Stomach smooth muscle (tissue), 2 donors: ENCODE measurements at regions not wholly inside any gene's neighbourhood (a gene's known extent, or its start where the extent isn't known, plus 50 kb on each side); places are given as distances from the start of the nearest gene placed in this dataset.

Source experiments
- H3K27ac ChIP-seq: one replicate; pipeline ENCODE4 v1.7.0; 2013; ENCODE audit warnings: mild to moderate bottlenecking, low read length, inconsistent platforms
- H3K27me3 ChIP-seq, 2 donors: one replicate each; pipeline ENCODE4 v1.7.0; 2013; ENCODE audit warnings: low read length in 2 of 2; ENCODE audit not compliant: insufficient read depth in 2 of 2, control insufficient read depth in 1 of 2
- H3K36me3 ChIP-seq, 2 donors: one replicate each; pipeline ENCODE4 v1.7.0; 2013; ENCODE audit warnings: low read length in 2 of 2; ENCODE audit not compliant: control insufficient read depth in 2 of 2, insufficient read depth in 2 of 2
- H3K4me1 ChIP-seq: one replicate; pipeline ENCODE4 v1.7.0; 2013; ENCODE audit warnings: low read length; ENCODE audit not compliant: control insufficient read depth, insufficient read depth
- H3K4me3 ChIP-seq, 2 donors: one replicate each; pipeline ENCODE4 v1.7.0; 2013; ENCODE audit warnings: low read length in 2 of 2
- H3K9ac ChIP-seq, 2 donors: one replicate each; pipeline ENCODE4 v1.7.0; 2013; ENCODE audit warnings: low read length in 2 of 2, mild to moderate bottlenecking in 1 of 2
- H3K9me3 ChIP-seq, 2 donors: one replicate each; pipeline ENCODE4 v1.7.0; 2013; ENCODE audit warnings: low read length in 2 of 2; ENCODE audit not compliant: control insufficient read depth in 2 of 2
- donor health status: healthy.
- donor health status: Pancreatic carcinoma.

DNA sequence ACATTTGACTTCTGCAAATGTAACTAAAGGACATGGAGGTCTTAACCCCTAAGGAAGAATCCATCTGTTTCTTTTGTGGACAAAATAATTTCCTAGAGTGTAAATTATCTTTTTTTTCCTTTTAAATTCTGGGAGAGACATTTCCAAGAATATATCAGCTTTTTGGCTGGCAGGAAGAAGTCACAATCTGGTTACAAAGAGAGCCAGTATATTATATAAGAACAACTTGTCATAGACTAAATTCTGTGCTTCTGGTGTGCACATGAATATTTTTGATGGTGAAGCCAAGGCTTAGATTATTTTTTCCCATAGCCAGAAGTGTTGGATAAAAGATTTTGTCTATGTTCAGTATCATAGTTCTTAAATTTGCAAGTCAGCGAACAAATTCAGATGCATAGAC, 500.6 kb downstream of the XIRP2 start:
- no peak overlapping the region for H3K4me3 ChIP-seq
- H3K27ac ChIP-seq, result no peak overlapping the region
- no peak overlapping the region for H3K9ac ChIP-seq
- H3K9me3 ChIP-seq, result no peaks in the 10 kb centered on the region
- no peaks in the 10 kb centered on the region for H3K36me3 ChIP-seq
- no peaks in the 10 kb centered on the region for H3K27me3 ChIP-seq
- H3K4me1 ChIP-seq, result no peaks in the 10 kb centered on the region

DNA sequence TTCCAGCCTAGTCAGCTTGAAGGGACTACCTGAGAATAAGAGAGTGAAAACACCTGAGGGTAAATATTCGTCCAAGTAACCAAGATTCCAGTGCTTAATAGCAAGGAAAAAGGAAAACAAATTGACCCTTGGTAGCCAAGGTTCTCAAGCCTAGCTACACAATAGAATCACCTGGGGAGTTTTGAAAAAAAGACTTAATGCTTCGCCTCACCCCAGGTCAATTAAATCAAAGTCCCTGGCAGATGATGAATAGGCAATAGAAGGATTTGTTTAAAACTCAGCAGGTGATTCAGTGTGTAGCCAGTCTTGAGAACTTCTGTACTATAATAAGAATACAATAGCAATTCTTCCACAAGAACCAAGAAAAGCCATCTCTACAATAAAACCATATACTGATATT, 500.2 kb downstream of the XIRP2 start:
- no peaks in the 10 kb centered on the region for H3K9me3 ChIP-seq

DNA sequence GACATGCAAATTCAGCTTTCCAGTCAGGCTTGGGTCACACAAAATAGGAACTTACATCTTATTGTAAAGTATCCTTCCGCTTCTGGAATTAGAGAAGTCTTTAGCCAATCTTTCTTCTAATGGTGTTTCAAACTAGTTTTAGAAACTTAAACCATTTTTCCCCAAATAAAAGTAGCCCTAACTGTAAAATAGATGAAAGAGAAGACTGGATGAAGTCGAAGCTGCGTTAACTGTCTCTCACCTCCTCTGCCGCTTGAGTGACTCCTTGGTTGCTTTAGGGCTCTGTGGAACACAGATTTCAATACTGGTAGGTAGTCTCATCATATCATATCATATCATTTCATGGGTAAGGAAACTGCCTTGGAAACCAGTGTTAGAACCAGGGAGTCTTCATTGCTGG, 498.4 kb downstream of the XIRP2 start:
- Histone ChIP-seq H3K9me3 (peaks cover 0 to 2% of the 10 kb centered on the region in 2 donors), H3K4me1 (no peaks in the 10 kb centered on the region), H3K27me3 (no peaks in the 10 kb centered on the region), H3K4me3 (no peak overlapping the region), H3K36me3 (no peaks in the 10 kb centered on the region), H3K9ac (no peak overlapping the region), H3K27ac (no peak overlapping the region)

More for the DNA sequence above, 500.2 kb downstream of the XIRP2 start:
- no peak overlapping the region for H3K9ac ChIP-seq
- no peaks in the 10 kb centered on the region for H3K36me3 ChIP-seq
- H3K4me1 ChIP-seq, result no peaks in the 10 kb centered on the region
- H3K27me3 ChIP-seq, result no peaks in the 10 kb centered on the region
- H3K27ac ChIP-seq, result no peak overlapping the region
- H3K4me3 ChIP-seq, result no peak overlapping the region

- Histone ChIP-seq H3K4me1 (no peaks in the 10 kb centered on the region), H3K36me3 (no peaks in the 10 kb centered on the region), H3K27ac (no peak overlapping the region), H3K9ac (no peak overlapping the region), H3K27me3 (no peaks in the 10 kb centered on the region), H3K9me3 (peaks cover 0 to 2% of the 10 kb centered on the region in 2 donors), H3K4me3 (no peak overlapping the region)
These were observed 495.4 kb downstream of the XIRP2 start for GRCh38 chr2:167383610-167384194.

DNA sequence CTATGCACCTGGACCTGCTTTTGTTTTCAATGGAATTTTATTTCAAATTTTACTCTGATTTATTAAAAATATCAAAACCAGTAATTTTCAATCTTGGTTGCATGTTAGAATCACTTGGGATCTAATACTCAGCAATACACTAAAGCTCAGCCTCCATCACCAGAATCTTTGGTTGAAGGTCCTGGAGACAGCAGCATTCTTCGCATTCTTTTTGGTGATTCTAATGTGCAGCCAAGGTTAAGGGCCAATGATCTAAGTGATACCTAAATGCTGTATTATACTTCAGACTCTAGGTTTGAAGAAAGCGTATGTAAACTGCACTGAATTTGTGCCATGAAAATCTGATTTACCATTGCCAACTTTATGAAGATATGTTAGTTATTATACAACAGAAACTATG, 493.1 kb downstream of the XIRP2 start:
- Histone ChIP-seq H3K36me3 (no peaks in the 10 kb centered on the region), H3K27ac (no peak overlapping the region), H3K9ac (no peak overlapping the region), H3K9me3 (peaks cover 0 to 2% of the 10 kb centered on the region in 2 donors), H3K4me3 (no peak overlapping the region), H3K4me1 (no peaks in the 10 kb centered on the region), H3K27me3 (no peaks in the 10 kb centered on the region)

DNA sequence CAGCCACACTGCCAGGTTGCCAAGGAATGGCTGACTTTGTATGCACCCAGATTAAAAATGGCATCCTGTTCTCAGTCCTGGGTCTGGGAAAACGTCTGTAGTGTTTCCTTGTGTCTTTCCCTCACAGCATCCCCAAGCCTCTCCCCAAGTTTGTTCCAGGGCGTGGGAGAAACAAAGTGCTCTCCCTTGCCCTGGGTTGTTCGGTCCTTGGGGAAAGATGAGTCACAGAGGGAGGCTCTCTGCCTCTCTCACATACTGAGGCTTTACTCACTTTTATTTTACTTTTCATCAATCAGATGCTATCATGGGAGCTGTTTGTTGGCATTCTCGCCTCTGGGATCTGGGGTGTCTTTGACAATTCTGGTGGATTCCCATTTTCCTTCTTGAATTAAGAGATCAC, 492.3 kb downstream of the XIRP2 start:
- peaks cover 0 to 2% of the 10 kb centered on the region in 2 donors for H3K9me3 ChIP-seq

GRCh38 chr2:167380094-167380493, 491.8 kb downstream of the XIRP2 start:
- Histone ChIP-seq H3K4me3 (no peak overlapping the region), H3K27ac (no peak overlapping the region), H3K4me1 (no peaks in the 10 kb centered on the region), H3K36me3 (no peaks in the 10 kb centered on the region), H3K9ac (no peak overlapping the region), H3K9me3 (peaks cover 0 to 2% of the 10 kb centered on the region in 2 donors), H3K27me3 (no peaks in the 10 kb centered on the region)

More for the DNA sequence above, 492.3 kb downstream of the XIRP2 start:
- no peak overlapping the region for H3K4me3 ChIP-seq
- no peaks in the 10 kb centered on the region for H3K27me3 ChIP-seq
- no peaks in the 10 kb centered on the region for H3K36me3 ChIP-seq
- no peak overlapping the region for H3K9ac ChIP-seq
- H3K4me1 ChIP-seq, result no peaks in the 10 kb centered on the region
- H3K27ac ChIP-seq, result no peak overlapping the region

DNA sequence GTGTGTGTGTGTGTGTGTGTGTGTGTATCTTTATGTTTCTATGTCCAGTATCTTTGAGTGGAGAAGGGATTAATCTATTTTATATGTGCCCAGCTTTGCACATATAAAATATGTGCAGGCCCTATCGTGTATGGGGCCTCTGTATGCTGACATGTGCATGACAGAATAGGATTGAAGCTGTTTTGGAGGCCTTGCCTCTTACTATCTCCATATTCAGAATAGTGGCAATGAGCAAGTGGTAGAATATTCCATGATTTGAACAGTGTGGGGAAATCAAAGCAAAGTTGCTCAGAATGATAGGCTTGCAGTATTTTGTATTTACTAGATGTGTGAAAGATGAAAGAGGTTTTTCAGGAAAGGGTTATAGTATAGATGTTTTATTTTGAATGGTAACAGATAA, 480.8 kb downstream of the XIRP2 start:
- Histone ChIP-seq H3K4me1 (no peaks in the 10 kb centered on the region), H3K9ac (no peak overlapping the region), H3K9me3 (no peaks in the 10 kb centered on the region), H3K36me3 (no peaks in the 10 kb centered on the region), H3K27ac (no peak overlapping the region), H3K4me3 (no peak overlapping the region), H3K27me3 (no peaks in the 10 kb centered on the region)

GRCh38 chr2:167368371-167368770, 480.1 kb downstream of the XIRP2 start:
- no peaks in the 10 kb centered on the region for H3K27me3 ChIP-seq
- H3K4me3 ChIP-seq, result no peak overlapping the region

DNA sequence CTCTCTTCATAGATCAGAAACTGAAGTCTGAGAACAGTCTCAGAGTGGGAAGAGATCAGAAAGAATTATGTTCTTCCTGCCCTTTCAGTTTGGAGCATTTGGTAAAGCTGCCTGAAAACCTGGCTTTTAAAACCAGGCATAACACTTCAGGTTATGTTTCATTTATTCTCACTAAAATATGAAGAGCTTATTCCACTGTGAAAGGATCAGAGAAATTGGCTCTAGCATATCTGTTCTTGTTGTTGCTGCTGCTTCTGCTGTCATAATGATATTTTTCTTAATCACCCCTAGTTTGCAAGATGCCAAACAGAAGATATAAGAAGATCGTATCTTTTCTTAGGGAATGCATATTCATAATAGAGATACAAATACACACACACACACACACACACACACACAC, 476.9 kb downstream of the XIRP2 start:
- Histone ChIP-seq H3K9ac (no peak overlapping the region), H3K27me3 (no peaks in the 10 kb centered on the region), H3K36me3 (no peaks in the 10 kb centered on the region), H3K27ac (no peak overlapping the region), H3K4me1 (no peaks in the 10 kb centered on the region), H3K4me3 (no peak overlapping the region), H3K9me3 (no peaks in the 10 kb centered on the region)

More at GRCh38 chr2:167368371-167368770, 480.1 kb downstream of the XIRP2 start:
- Histone ChIP-seq H3K36me3 (no peaks in the 10 kb centered on the region), H3K9me3 (no peaks in the 10 kb centered on the region), H3K27ac (no peak overlapping the region), H3K4me1 (no peaks in the 10 kb centered on the region), H3K9ac (no peak overlapping the region)

- Histone ChIP-seq H3K36me3 (no peaks in the 10 kb centered on the region), H3K27ac (no peak overlapping the region), H3K4me1 (no peaks in the 10 kb centered on the region), H3K9ac (no peak overlapping the region), H3K27me3 (no peaks in the 10 kb centered on the region), H3K9me3 (no peaks in the 10 kb centered on the region), H3K4me3 (no peak overlapping the region)
These were observed 473.1 kb downstream of the XIRP2 start for GRCh38 chr2:167361426-167361825.
